ENCODE measurements at regions not wholly inside any gene's neighbourhood (a gene's known extent, or its start where the extent isn't known, plus 50 kb on each side); places are given as distances from the start of the nearest gene placed in this dataset.
A peak's percentile ranks its signal among the peaks of the same experiment; 100 is the strongest.

DNA sequence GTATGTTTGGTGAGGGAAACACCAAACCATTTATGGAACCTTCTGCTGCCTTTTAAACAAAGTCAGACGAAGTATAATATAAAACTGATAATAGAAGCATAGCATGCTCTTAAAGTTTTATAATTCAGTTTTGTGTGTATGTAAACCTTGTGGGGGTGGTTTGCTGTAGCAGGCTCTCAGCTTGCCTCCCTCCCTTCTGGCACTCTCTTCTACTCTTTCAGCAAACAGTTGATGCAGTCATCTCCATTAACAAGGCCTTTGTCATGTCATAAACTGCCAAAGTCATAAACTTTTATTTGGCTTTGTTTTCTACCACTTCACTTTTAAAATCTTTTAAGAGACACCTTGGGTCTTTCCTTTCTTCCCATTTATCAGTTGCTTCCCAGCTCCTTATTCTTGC, 448.2 kb upstream of the SETBP1 start:
- Histone ChIP-seq H3K27me3 (ENCODE audit: control insufficient read depth in 3 of 3, insufficient read depth in 3 of 3, low read length in 3 of 3) (no peaks in the 10 kb centered on the region), H3K4me3 (ENCODE audit: low read depth in 1 of 3, low read length in 3 of 3) (no peak overlapping the region), H3K27ac (ENCODE audit: low read depth in 1 of 3, low read length in 2 of 3) (no peak overlapping the region), H3K4me1 (ENCODE audit: control insufficient read depth in 3 of 3, insufficient read depth in 2 of 3, low read depth in 1 of 3, low read length in 2 of 3) (no peaks in the 10 kb centered on the region), H3K36me3 (ENCODE audit: control insufficient read depth in 3 of 3, insufficient read depth in 2 of 3, low read depth in 1 of 3, low read length in 3 of 3) (no peaks in the 10 kb centered on the region), H3K9me3 (ENCODE audit: control insufficient read depth in 2 of 2, insufficient read depth in 1 of 2, low read depth in 1 of 2, low read length in 1 of 2) (no peaks in the 10 kb centered on the region)
- WGBS, 3 donors: 22 to 67% (median 65%) methylated on average over 1 of the region's 1 CpG
- no peak for DNase-seq
- no peak for FAIRE-seq

DNA sequence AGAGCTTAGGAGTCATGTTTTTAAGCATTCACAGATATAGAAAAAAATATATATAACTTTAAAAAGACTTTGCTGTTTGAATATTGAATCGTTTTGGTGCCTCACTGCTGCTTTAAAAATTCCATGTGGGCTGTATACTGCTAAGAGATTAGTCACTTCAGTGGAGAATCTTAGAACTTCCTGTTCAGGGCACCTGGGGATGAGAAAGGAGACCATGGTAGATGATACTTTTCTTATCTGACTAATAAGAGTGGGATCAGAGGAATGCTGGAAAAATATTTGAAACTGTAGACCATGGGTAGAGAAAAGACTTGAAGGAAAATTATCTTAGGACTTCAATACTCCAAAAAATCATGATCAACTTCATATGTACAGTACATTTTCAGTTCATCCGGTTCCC, 442.2 kb upstream of the SETBP1 start:
- no peak for DNase-seq
- H3K27me3 ChIP-seq (ENCODE audit: control insufficient read depth in 3 of 3, insufficient read depth in 3 of 3, low read length in 3 of 3): no peaks in the 10 kb centered on the region
- no peaks in the 10 kb centered on the region for H3K9me3 ChIP-seq (ENCODE audit: control insufficient read depth in 2 of 2, insufficient read depth in 1 of 2, low read depth in 1 of 2, low read length in 1 of 2)
- no peak overlapping the region for H3K27ac ChIP-seq (ENCODE audit: low read depth in 1 of 3, low read length in 2 of 3)
- H3K36me3 ChIP-seq (ENCODE audit: control insufficient read depth in 3 of 3, insufficient read depth in 2 of 3, low read depth in 1 of 3, low read length in 3 of 3): no peaks in the 10 kb centered on the region
- no peak for FAIRE-seq
- no peak overlapping the region for H3K4me3 ChIP-seq (ENCODE audit: low read depth in 1 of 3, low read length in 3 of 3)
- H3K4me1 ChIP-seq (ENCODE audit: control insufficient read depth in 3 of 3, insufficient read depth in 2 of 3, low read depth in 1 of 3, low read length in 2 of 3): no peaks in the 10 kb centered on the region
- WGBS, 3 donors: 54 to 62% (median 55%) methylated on average over 2 of the region's 2 CpGs

DNA sequence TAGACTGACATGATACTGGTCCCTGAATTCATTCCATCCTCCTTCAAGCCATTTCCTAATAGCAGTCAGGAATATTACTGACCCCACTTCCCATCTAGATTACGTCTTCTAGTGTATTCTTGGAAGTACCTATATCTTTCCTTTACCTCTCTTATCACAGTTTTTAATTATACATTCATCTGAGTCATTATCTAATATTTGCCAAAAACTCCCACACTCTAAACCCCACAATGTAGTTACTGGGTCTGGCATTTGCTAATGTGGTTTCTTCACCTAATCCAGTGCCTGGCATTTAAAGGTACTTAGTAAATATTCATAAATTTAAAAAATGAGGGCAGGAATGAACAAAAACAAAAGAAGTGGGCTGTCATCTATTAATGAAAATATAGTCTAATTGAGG, 441.8 kb upstream of the SETBP1 start:
- Histone ChIP-seq H3K4me1 (ENCODE audit: control insufficient read depth in 3 of 3, insufficient read depth in 2 of 3, low read depth in 1 of 3, low read length in 2 of 3) (no peaks in the 10 kb centered on the region), H3K27ac (ENCODE audit: low read depth in 1 of 3, low read length in 2 of 3) (no peak overlapping the region), H3K9me3 (ENCODE audit: control insufficient read depth in 2 of 2, insufficient read depth in 1 of 2, low read depth in 1 of 2, low read length in 1 of 2) (no peaks in the 10 kb centered on the region), H3K27me3 (ENCODE audit: control insufficient read depth in 3 of 3, insufficient read depth in 3 of 3, low read length in 3 of 3) (no peaks in the 10 kb centered on the region), H3K36me3 (ENCODE audit: control insufficient read depth in 3 of 3, insufficient read depth in 2 of 3, low read depth in 1 of 3, low read length in 3 of 3) (no peaks in the 10 kb centered on the region), H3K4me3 (ENCODE audit: low read depth in 1 of 3, low read length in 3 of 3) (no peak overlapping the region)
- FAIRE-seq: no peak
- DNase-seq: no peak
- WGBS, 3 donors: 71 to 81% (median 78%) methylated on average over 1 of the region's 1 CpG

DNA sequence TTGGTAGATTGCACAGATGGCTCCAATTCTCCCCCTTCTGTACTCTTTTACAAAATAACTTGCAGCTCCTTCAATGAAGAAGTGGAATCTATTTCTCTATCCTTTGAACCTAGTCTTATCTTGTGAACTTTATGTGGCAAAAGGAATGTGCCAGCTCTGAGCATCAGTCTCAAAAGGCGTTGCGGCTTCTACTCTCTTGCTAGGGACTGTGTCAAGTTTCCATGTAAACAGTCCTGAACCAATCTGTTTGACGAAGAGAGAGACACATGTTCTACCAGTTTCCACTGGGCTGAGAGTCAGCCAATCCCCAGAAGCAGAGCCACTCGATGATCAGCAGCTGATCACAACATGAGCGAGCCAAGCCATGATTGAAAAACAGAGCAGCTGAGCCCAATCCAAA, 439.7 kb upstream of the SETBP1 start:
- FAIRE-seq (no peak), DNase-seq (peak in 1 of 2 donors; percentile 50)
- 58 to 77% (median 67%) methylated on average over 5 of the region's 5 CpGs for WGBS, 3 donors
- no peaks in the 10 kb centered on the region for H3K36me3 ChIP-seq (ENCODE audit: control insufficient read depth in 3 of 3, insufficient read depth in 2 of 3, low read depth in 1 of 3, low read length in 3 of 3)
- H3K27ac ChIP-seq (ENCODE audit: low read depth in 1 of 3, low read length in 2 of 3): no peak overlapping the region
- H3K27me3 ChIP-seq (ENCODE audit: control insufficient read depth in 3 of 3, insufficient read depth in 3 of 3, low read length in 3 of 3): no peaks in the 10 kb centered on the region
- no peak overlapping the region for H3K4me3 ChIP-seq (ENCODE audit: low read depth in 1 of 3, low read length in 3 of 3)
- H3K9me3 ChIP-seq (ENCODE audit: control insufficient read depth in 2 of 2, insufficient read depth in 1 of 2, low read depth in 1 of 2, low read length in 1 of 2): no peaks in the 10 kb centered on the region
- no peaks in the 10 kb centered on the region for H3K4me1 ChIP-seq (ENCODE audit: control insufficient read depth in 3 of 3, insufficient read depth in 2 of 3, low read depth in 1 of 3, low read length in 2 of 3)

DNA sequence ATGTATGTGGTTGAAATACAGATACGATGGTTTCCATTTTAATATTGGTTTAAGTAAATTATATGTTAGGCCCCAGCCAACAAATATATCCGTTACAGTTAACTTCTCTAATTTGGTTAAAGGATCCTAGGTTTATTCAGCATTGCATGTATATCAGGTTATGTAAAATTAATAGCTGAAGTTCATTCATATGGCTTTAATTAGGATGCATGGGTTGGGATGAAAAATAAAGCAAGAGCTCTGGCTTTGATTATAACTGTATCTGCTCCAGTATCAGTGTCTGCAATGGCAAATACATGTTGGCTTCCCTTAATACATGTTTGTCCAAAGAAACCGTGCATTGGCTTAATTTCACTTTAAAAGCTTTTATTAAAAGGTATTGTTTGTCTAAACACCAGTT, 435.7 kb upstream of the SETBP1 start:
- FAIRE-seq: no peak

GRCh38 chr18:44246001-44246400, 434.7 kb upstream of the SETBP1 start:
- Histone ChIP-seq H3K4me3 (ENCODE audit: low read depth in 1 of 3, low read length in 3 of 3) (no peak overlapping the region), H3K27ac (ENCODE audit: low read depth in 1 of 3, low read length in 2 of 3) (no peak overlapping the region), H3K9me3 (ENCODE audit: control insufficient read depth in 2 of 2, insufficient read depth in 1 of 2, low read depth in 1 of 2, low read length in 1 of 2) (no peaks in the 10 kb centered on the region), H3K4me1 (ENCODE audit: control insufficient read depth in 3 of 3, insufficient read depth in 2 of 3, low read depth in 1 of 3, low read length in 2 of 3) (no peaks in the 10 kb centered on the region), H3K36me3 (ENCODE audit: control insufficient read depth in 3 of 3, insufficient read depth in 2 of 3, low read depth in 1 of 3, low read length in 3 of 3) (no peaks in the 10 kb centered on the region), H3K27me3 (ENCODE audit: control insufficient read depth in 3 of 3, insufficient read depth in 3 of 3, low read length in 3 of 3) (no peaks in the 10 kb centered on the region)
- DNase-seq (no peak), FAIRE-seq (no peak)
- 71 to 86% (median 73%) methylated on average over 2 of the region's 2 CpGs for WGBS, 3 donors

More for the DNA sequence above, 435.7 kb upstream of the SETBP1 start:
- no peak overlapping the region for H3K4me3 ChIP-seq (ENCODE audit: low read depth in 1 of 3, low read length in 3 of 3)
- H3K27me3 ChIP-seq (ENCODE audit: control insufficient read depth in 3 of 3, insufficient read depth in 3 of 3, low read length in 3 of 3): no peaks in the 10 kb centered on the region
- WGBS, 3 donors: 77 to 89% (median 78%) methylated on average over 3 of the region's 3 CpGs
- H3K27ac ChIP-seq (ENCODE audit: low read depth in 1 of 3, low read length in 2 of 3): no peak overlapping the region
- H3K9me3 ChIP-seq (ENCODE audit: control insufficient read depth in 2 of 2, insufficient read depth in 1 of 2, low read depth in 1 of 2, low read length in 1 of 2): no peaks in the 10 kb centered on the region
- no peak for DNase-seq
- H3K4me1 ChIP-seq (ENCODE audit: control insufficient read depth in 3 of 3, insufficient read depth in 2 of 3, low read depth in 1 of 3, low read length in 2 of 3): no peaks in the 10 kb centered on the region
- H3K36me3 ChIP-seq (ENCODE audit: control insufficient read depth in 3 of 3, insufficient read depth in 2 of 3, low read depth in 1 of 3, low read length in 3 of 3): no peaks in the 10 kb centered on the region

DNA sequence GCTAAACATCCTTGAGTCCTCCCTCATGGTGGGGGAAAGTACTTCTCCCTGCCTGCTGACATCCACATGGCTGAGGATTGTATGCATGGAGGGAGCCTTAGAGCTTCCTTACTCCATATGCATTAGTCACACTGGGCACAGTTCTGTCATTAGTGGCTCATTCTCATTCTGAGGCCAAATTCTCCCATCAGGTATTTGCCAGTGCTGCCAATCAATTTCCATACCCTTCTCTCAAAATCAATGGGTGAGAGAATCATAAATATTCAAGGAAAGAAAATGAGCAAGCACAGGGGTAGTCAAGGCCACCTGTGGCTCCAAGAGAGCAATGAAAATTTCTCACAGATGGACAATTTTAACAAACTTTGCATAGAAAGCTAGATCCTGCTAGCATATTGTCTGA, 422.6 kb upstream of the SETBP1 start:
- Histone ChIP-seq H3K4me3 (ENCODE audit: low read depth in 1 of 3, low read length in 3 of 3) (no peak overlapping the region), H3K27me3 (ENCODE audit: control insufficient read depth in 3 of 3, insufficient read depth in 3 of 3, low read length in 3 of 3) (no peaks in the 10 kb centered on the region), H3K27ac (ENCODE audit: low read depth in 1 of 3, low read length in 2 of 3) (no peak overlapping the region), H3K9me3 (ENCODE audit: control insufficient read depth in 2 of 2, insufficient read depth in 1 of 2, low read depth in 1 of 2, low read length in 1 of 2) (peaks cover 0 to 7% of the 10 kb centered on the region in 2 donors), H3K36me3 (ENCODE audit: control insufficient read depth in 3 of 3, insufficient read depth in 2 of 3, low read depth in 1 of 3, low read length in 3 of 3) (no peaks in the 10 kb centered on the region), H3K4me1 (ENCODE audit: control insufficient read depth in 3 of 3, insufficient read depth in 2 of 3, low read depth in 1 of 3, low read length in 2 of 3) (no peaks in the 10 kb centered on the region)
- DNase-seq (no peak), FAIRE-seq (no peak)

DNA sequence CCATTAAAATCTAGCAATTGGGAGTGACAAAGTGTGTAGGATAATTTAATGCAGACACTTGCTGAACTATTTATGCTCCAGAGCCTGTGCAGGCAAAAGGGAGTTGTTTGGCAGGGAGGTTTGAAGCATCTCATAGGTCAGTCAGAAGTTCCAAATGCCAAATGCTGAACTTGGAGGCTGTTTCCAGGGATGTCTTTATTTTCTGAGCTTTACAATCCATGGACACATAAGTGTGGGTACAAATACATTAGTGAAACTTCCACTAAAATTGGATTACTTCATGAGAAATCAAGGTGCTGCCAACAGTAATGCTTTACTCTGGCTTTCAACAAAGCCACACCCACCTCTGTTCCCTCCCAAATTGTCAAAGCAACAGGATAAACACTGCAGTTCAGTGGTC, 422.1 kb upstream of the SETBP1 start:
- no peak overlapping the region for H3K27ac ChIP-seq (ENCODE audit: low read depth in 1 of 3, low read length in 2 of 3)
- peaks cover 0 to 7% of the 10 kb centered on the region in 2 donors for H3K9me3 ChIP-seq (ENCODE audit: control insufficient read depth in 2 of 2, insufficient read depth in 1 of 2, low read depth in 1 of 2, low read length in 1 of 2)
- H3K4me1 ChIP-seq (ENCODE audit: control insufficient read depth in 3 of 3, insufficient read depth in 2 of 3, low read depth in 1 of 3, low read length in 2 of 3): no peaks in the 10 kb centered on the region
- FAIRE-seq (no peak), DNase-seq (no peak)
- no peaks in the 10 kb centered on the region for H3K27me3 ChIP-seq (ENCODE audit: control insufficient read depth in 3 of 3, insufficient read depth in 3 of 3, low read length in 3 of 3)
- H3K4me3 ChIP-seq (ENCODE audit: low read depth in 1 of 3, low read length in 3 of 3): no peak overlapping the region
- no peaks in the 10 kb centered on the region for H3K36me3 ChIP-seq (ENCODE audit: control insufficient read depth in 3 of 3, insufficient read depth in 2 of 3, low read depth in 1 of 3, low read length in 3 of 3)

GRCh38 chr18:44259610-44260009, 421.1 kb upstream of the SETBP1 start:
- Histone ChIP-seq H3K36me3 (ENCODE audit: control insufficient read depth in 3 of 3, insufficient read depth in 2 of 3, low read depth in 1 of 3, low read length in 3 of 3) (no peaks in the 10 kb centered on the region), H3K27ac (ENCODE audit: low read depth in 1 of 3, low read length in 2 of 3) (no peak overlapping the region), H3K4me3 (ENCODE audit: low read depth in 1 of 3, low read length in 3 of 3) (no peak overlapping the region), H3K27me3 (ENCODE audit: control insufficient read depth in 3 of 3, insufficient read depth in 3 of 3, low read length in 3 of 3) (no peaks in the 10 kb centered on the region), H3K4me1 (ENCODE audit: control insufficient read depth in 3 of 3, insufficient read depth in 2 of 3, low read depth in 1 of 3, low read length in 2 of 3) (no peaks in the 10 kb centered on the region), H3K9me3 (ENCODE audit: control insufficient read depth in 2 of 2, insufficient read depth in 1 of 2, low read depth in 1 of 2, low read length in 1 of 2) (peaks cover 0 to 7% of the 10 kb centered on the region in 2 donors)
- 87 to 94% (median 92%) methylated on average over 3 of the region's 3 CpGs for WGBS, 3 donors
- DNase-seq: no peak
- no peak for FAIRE-seq
